GM12878 (cell line): ENCODE measurements at regions not wholly inside any gene's neighbourhood (a gene's known extent, or its start where the extent isn't known, plus 50 kb on each side); places are given as distances from the start of the nearest gene placed in this dataset.

Source experiments
- ATAC-seq: fragments of 200-7000 bp; cut with Tn5 transposase; 3 replicates; pipeline ENCODE4 v1.9.1; 2020; ENCODE audit warnings: mild to moderate bottlenecking, moderate library complexity
- BruUV-seq: library from RNA; stranded (reverse); fragments of 400-500 nt; replicated peaks from 2 replicates; lab custom pipeline; 2021; lab: Mats Ljungman, UMichigan
- CTCF ChIA-PET: fragments of 300-600 bp; sonication (Branson Sonifier 250); formaldehyde crosslinking; extraction: SDS; loops from one replicate; lab custom pipeline; 2021; ENCODE audit warnings: inconsistent platforms; lab: Yijun Ruan, JAX
- POLR2A ChIA-PET: fragments of 350-600 bp; formaldehyde crosslinking; extraction: SDS; loops from one replicate; lab custom pipeline; 2021; ENCODE audit warnings: inconsistent platforms; lab: Charles Lee
- RAD21 ChIA-PET: fragments of 300-600 bp; sonication (Branson Sonifier 250); formaldehyde crosslinking; loops from one replicate; lab custom pipeline; 2023; ENCODE audit warnings: antibody characterized with exemption; ENCODE audit not compliant: unreplicated experiment; lab: Charles Lee
- SMC1A ChIA-PET: fragments of 300-600 bp; sonication (Branson Sonifier 250); formaldehyde crosslinking; loops from one replicate; lab custom pipeline; 2023; ENCODE audit not compliant: unreplicated experiment, uncharacterized antibody; lab: Charles Lee
- DNase-seq: peaks from one replicate; pipeline ENCODE4 v3.0.0-alpha.2; 2011; ENCODE audit warnings: low read depth, low spot score
- FAIRE-seq: peaks from 3 replicates; lab custom pipeline; 2011; peaks lifted over from hg19 to GRCh38; lab: Jason Lieb, UNC
- H2AFZ ChIP-seq: 2 replicates; pipeline ENCODE4 v1.6.0; 2011; ENCODE audit warnings: low read depth, low read length, control low read depth; ENCODE audit not compliant: control insufficient read depth
- H3K27ac ChIP-seq: 2 replicates; pipeline ENCODE4 v1.5.1; 2011; ENCODE audit warnings: control low read depth; ENCODE audit not compliant: control insufficient read depth, insufficient read depth
- H3K27me3 ChIP-seq, 2 experiments: replicated peaks in 1 of 2; 2 replicates each; pipeline versions ENCODE4 v1.6.0 to v1.6.1; 2011; ENCODE audit warnings: low read length in 1 of 2; ENCODE audit not compliant: control insufficient read depth in 2 of 2, insufficient read depth in 2 of 2
- H3K36me3 ChIP-seq, 2 experiments: 2 replicates each; pipeline ENCODE4 v1.5.1; 2011; ENCODE audit warnings: low read length in 1 of 2; ENCODE audit not compliant: control insufficient read depth in 2 of 2, insufficient read depth in 2 of 2
- H3K4me1 ChIP-seq: 2 replicates; pipeline ENCODE4 v1.6.1; 2011; ENCODE audit warnings: mild to moderate bottlenecking, low read length, moderate library complexity, mixed read lengths; ENCODE audit not compliant: control insufficient read depth, insufficient read depth
- H3K4me2 ChIP-seq: 2 replicates; pipeline ENCODE4 v1.6.0; 2011; ENCODE audit warnings: control low read depth; ENCODE audit not compliant: control insufficient read depth, insufficient read depth
- H3K4me3 ChIP-seq: fragments of 200-600 bp; sonication (generic); 2 replicates; pipeline ENCODE4 v1.5.1; 2016
- H3K79me2 ChIP-seq: 2 replicates; pipeline ENCODE4 v1.6.0; 2011; ENCODE audit warnings: low read length; ENCODE audit not compliant: control insufficient read depth, insufficient read depth
- H3K9ac ChIP-seq: 2 replicates; pipeline ENCODE4 v1.8.0; 2011; ENCODE audit warnings: low read length, control low read depth, mixed read lengths; ENCODE audit not compliant: control insufficient read depth, insufficient read depth
- H3K9me3 ChIP-seq: replicated peaks from 3 replicates; pipeline ENCODE4 v1.5.1; 2011; ENCODE audit warnings: mild to moderate bottlenecking, low read length; ENCODE audit not compliant: control insufficient read depth, insufficient read depth
- H4K20me1 ChIP-seq: 2 replicates; pipeline ENCODE4 v1.6.0; 2011; ENCODE audit not compliant: control insufficient read depth, insufficient read depth
- BACH1 ChIP-seq: fragments of 450-650 bp; IDR thresholded peaks from 2 replicates; pipeline ENCODE4 v1.6.1; 2017; ENCODE audit warnings: mild to moderate bottlenecking, borderline replicate concordance
- BHLHE40 ChIP-seq, 2 experiments: fragments of 450-650 bp in 1 of 2; IDR thresholded peaks; 2 replicates each; pipeline ENCODE4 v1.6.1; 2011 to 2017; ENCODE audit warnings: low read depth in 2 of 2, borderline replicate concordance in 1 of 2, improper control_type of control experiment in 1 of 2, low read length in 1 of 2, mild to moderate bottlenecking in 1 of 2
- CEBPB ChIP-seq, 2 experiments: fragments of 150-350 bp in 1 of 2; IDR thresholded peaks; 2 replicates each; pipeline ENCODE4 v1.6.1; 2012 to 2014; ENCODE audit warnings: low read depth in 2 of 2, low read length in 2 of 2, borderline replicate concordance in 1 of 2, inconsistent platforms in 1 of 2
- CHD1 ChIP-seq: IDR thresholded peaks from 2 replicates; pipeline ENCODE4 v1.6.1; 2012; ENCODE audit warnings: low read depth, low read length, improper control_type of control experiment
- HCFC1 ChIP-seq: fragments of 150-350 bp; IDR thresholded peaks from 2 replicates; pipeline ENCODE4 v1.6.1; 2014; ENCODE audit warnings: low read length
- HSF1 ChIP-seq: fragments of 150-350 bp; IDR thresholded peaks from 2 replicates; pipeline ENCODE4 v1.6.1; 2014; ENCODE audit warnings: mild to moderate bottlenecking, low read depth, low read length
- KAT2A ChIP-seq: conservative IDR thresholded peaks from 2 replicates; pipeline ENCODE4 v1.6.1; 2011; ENCODE audit warnings: low read depth, low read length; ENCODE audit not compliant: control insufficient read depth
- MXI1 ChIP-seq: fragments of 150-350 bp; IDR thresholded peaks from 2 replicates; pipeline ENCODE4 v1.6.1; 2011; ENCODE audit warnings: low read depth, mild to moderate bottlenecking, inconsistent platforms, low read length, improper control_type of control experiment
- NKRF ChIP-seq: fragments of 450-650 bp; conservative IDR thresholded peaks from 2 replicates; pipeline ENCODE4 v1.6.1; 2017; ENCODE audit warnings: mild to moderate bottlenecking, moderate library complexity
- PBX3 ChIP-seq: IDR thresholded peaks from 2 replicates; pipeline ENCODE4 v1.6.1; 2011; ENCODE audit warnings: mild to moderate bottlenecking, low read depth, low read length, moderate library complexity; ENCODE audit not compliant: insufficient replicate concordance
- PRDM15 ChIP-seq: fragments of 450-650 bp; formaldehyde crosslinking; IDR thresholded peaks from 2 replicates; pipeline ENCODE4 v1.4.0; 2020; ENCODE audit warnings: mild to moderate bottlenecking, moderate library complexity
- RUNX3 ChIP-seq: IDR thresholded peaks from 2 replicates; pipeline ENCODE4 v1.6.1; 2012; ENCODE audit warnings: low read length, inconsistent platforms
- SIX5 ChIP-seq: IDR thresholded peaks from 2 replicates; pipeline ENCODE4 v1.6.1; 2011; ENCODE audit warnings: mild to moderate bottlenecking, low read depth, low read length, moderate library complexity; ENCODE audit not compliant: severe bottlenecking
- SP1 ChIP-seq: IDR thresholded peaks from one replicate; pipeline ENCODE4 v1.6.1; 2011; ENCODE audit warnings: low read depth, low read length
- SPI1 ChIP-seq: IDR thresholded peaks from 2 replicates; pipeline ENCODE4 v1.6.1; 2011; ENCODE audit warnings: low read depth, mild to moderate bottlenecking, low read length, moderate library complexity, borderline replicate concordance; ENCODE audit not compliant: insufficient read depth
- STAT1 ChIP-seq: fragments of 450-650 bp; conservative IDR thresholded peaks from 2 replicates; pipeline ENCODE4 v1.6.1; 2014; ENCODE audit warnings: antibody characterized with exemption, mild to moderate bottlenecking
- STAT3 ChIP-seq: IDR thresholded peaks from 2 replicates; pipeline ENCODE4 v1.6.1; 2011; ENCODE audit warnings: low read depth, low read length, improper control_type of control experiment
- ZSCAN29 ChIP-seq: fragments of 450-650 bp; IDR thresholded peaks from 2 replicates; pipeline ENCODE4 v1.6.1; 2017; ENCODE audit warnings: mild to moderate bottlenecking, moderate library complexity
- WGBS: methylation state at CpG from one replicate; pipeline ENCODE4 v1.1.6; 2016; ENCODE audit warnings: low lambda C conversion rate; ENCODE audit not compliant: insufficient replicate concordance, insufficient coverage; ENCODE audit errors: missing lambda C conversion rate; 5-methylcytosine and 5-hydroxymethylcytosine counted together
- in situ Hi-C: fragments of 300-500 bp; cut with MboI; formaldehyde crosslinking; loops from 9 replicates; pipeline ENCODE4 v1.14.3; 2018; ENCODE audit warnings: mixed read lengths
- intact Hi-C: fragments of 100-400 bp; cut with micrococcal nuclease; formaldehyde crosslinking; loops from one replicate; pipeline ENCODE4 v1.14.2; 2022; ENCODE audit not compliant: unreplicated experiment

GRCh38 chr16:7888411-7888810 lies 555.8 kb downstream of the RBFOX1 start:
- BruUV-seq = no TSS peak
- H2AFZ ChIP-seq = no peak overlapping the region
- H3K9ac ChIP-seq = no peak overlapping the region
- H3K4me1 ChIP-seq = no peaks in the 10 kb centered on the region
- intact Hi-C loops (no loop called here), in situ Hi-C loops (no loop called here)
- H3K9me3 ChIP-seq = no peaks in the 10 kb centered on the region
- H3K36me3 ChIP-seq = no peaks in the 10 kb centered on the region
- ChIA-PET RAD21 (no interaction called here), POLR2A (no interaction called here), CTCF (interaction anchor here (1.5 kb wide), 1 partner anchor 27 kb away, joined by 3 read pairs; no protein-coding TSS in a partner anchor), SMC1A (no interaction called here)
- no peak for ATAC-seq
- no peaks in the 10 kb centered on the region for H4K20me1 ChIP-seq
- no peak overlapping the region for H3K4me2 ChIP-seq
- H3K79me2 ChIP-seq = no peaks in the 10 kb centered on the region
- no peak overlapping the region for H3K27ac ChIP-seq
- no peak for FAIRE-seq
- H3K4me3 ChIP-seq = no peak overlapping the region
- WGBS = 0% methylated on average over 1 of the region's 1 CpG
- no peak for DNase-seq
- H3K27me3 ChIP-seq = no peaks in the 10 kb centered on the region
- TF ChIP-seq RUNX3 (no peak), STAT3 (no peak), HSF1 (no peak), MXI1 (no peak), ZSCAN29 (no peak), CEBPB (IDR thresholded peaks at IDR 0.05; ENCODE audit: borderline replicate concordance in 1 of 2, low read depth in 2 of 2, low read length in 2 of 2) (no peak), PRDM15 (no peak), PBX3 (no peak), BHLHE40 (IDR thresholded peaks at IDR 0.05; ENCODE audit: borderline replicate concordance in 1 of 2, low read depth in 2 of 2, low read length in 1 of 2) (no peak), KAT2A (no peak), NKRF (no peak), CHD1 (no peak), SIX5 (no peak), SPI1 (no peak), HCFC1 (no peak), SP1 (no peak), STAT1 (no peak), BACH1 (no peak)
